ENCODE measurements at regions not wholly inside any gene's neighbourhood (a gene's known extent, or its start where the extent isn't known, plus 50 kb on each side); places are given as distances from the start of the nearest gene placed in this dataset.
A peak's percentile ranks its signal among the peaks of the same experiment; 100 is the strongest.

- no peak for DNase-seq
These were observed 884.0 kb upstream of the CADM2 start for GRCh38 chr3:84074767-84075166.

- DNase-seq, result no peak
These were observed 881.3 kb upstream of the CADM2 start for GRCh38 chr3:84077479-84077878.

GRCh38 chr3:84082726-84083125, 876.1 kb upstream of the CADM2 start:
- DNase-seq, result no peak

- no peak for DNase-seq
These were observed 865.9 kb upstream of the CADM2 start for GRCh38 chr3:84092907-84093306.

GRCh38 chr3:84096188-84096587, 862.6 kb upstream of the CADM2 start:
- no peak for DNase-seq

- DNase-seq, result no peak
These were observed 857.9 kb upstream of the CADM2 start for GRCh38 chr3:84100861-84101260.

- peak; percentile 2 for DNase-seq
These were observed 850.3 kb upstream of the CADM2 start for GRCh38 chr3:84108442-84108971.

- DNase-seq, result no peak
These were observed 848.9 kb upstream of the CADM2 start for GRCh38 chr3:84109911-84110310.

GRCh38 chr3:84110787-84111186, 848.0 kb upstream of the CADM2 start:
- no peak for DNase-seq

GRCh38 chr3:84125201-84125721, 833.5 kb upstream of the CADM2 start:
- no peak for DNase-seq

- DNase-seq, result no peak
These were observed 833.0 kb upstream of the CADM2 start for GRCh38 chr3:84125760-84126159.

- no peak for DNase-seq
These were observed 832.6 kb upstream of the CADM2 start for GRCh38 chr3:84126160-84126559.

GRCh38 chr3:84128024-84128423, 830.8 kb upstream of the CADM2 start:
- no peak for DNase-seq

- DNase-seq, result no peak
These were observed 822.4 kb upstream of the CADM2 start for GRCh38 chr3:84136425-84136824.

- DNase-seq, result no peak
These were observed 818.2 kb upstream of the CADM2 start for GRCh38 chr3:84140631-84141030.

- DNase-seq, result no peak
These were observed 817.2 kb upstream of the CADM2 start for GRCh38 chr3:84141571-84141970.

- DNase-seq, result no peak
These were observed 793.5 kb upstream of the CADM2 start for GRCh38 chr3:84165328-84165727.

- DNase-seq, result no peak
These were observed 783.3 kb upstream of the CADM2 start for GRCh38 chr3:84175449-84175848.

GRCh38 chr3:84184937-84185336, 773.9 kb upstream of the CADM2 start:
- no peak for DNase-seq

GRCh38 chr3:84194029-84194428, 764.8 kb upstream of the CADM2 start:
- no peak for DNase-seq

GRCh38 chr3:84209474-84209873, 749.3 kb upstream of the CADM2 start:
- DNase-seq, result no peak

GRCh38 chr3:84223512-84223911, 735.3 kb upstream of the CADM2 start:
- no peak for DNase-seq

GRCh38 chr3:84224262-84224661, 734.5 kb upstream of the CADM2 start:
- DNase-seq, result no peak

GRCh38 chr3:84236261-84236660, 722.5 kb upstream of the CADM2 start:
- DNase-seq, result no peak

GRCh38 chr3:84245789-84246188, 713.0 kb upstream of the CADM2 start:
- no peak for DNase-seq

Data from skin of body (tissue), 1 donor.